ENCODE measurements at regions not wholly inside any gene's neighbourhood (a gene's known extent, or its start where the extent isn't known, plus 50 kb on each side); places are given as distances from the start of the nearest gene placed in this dataset.

DNA sequence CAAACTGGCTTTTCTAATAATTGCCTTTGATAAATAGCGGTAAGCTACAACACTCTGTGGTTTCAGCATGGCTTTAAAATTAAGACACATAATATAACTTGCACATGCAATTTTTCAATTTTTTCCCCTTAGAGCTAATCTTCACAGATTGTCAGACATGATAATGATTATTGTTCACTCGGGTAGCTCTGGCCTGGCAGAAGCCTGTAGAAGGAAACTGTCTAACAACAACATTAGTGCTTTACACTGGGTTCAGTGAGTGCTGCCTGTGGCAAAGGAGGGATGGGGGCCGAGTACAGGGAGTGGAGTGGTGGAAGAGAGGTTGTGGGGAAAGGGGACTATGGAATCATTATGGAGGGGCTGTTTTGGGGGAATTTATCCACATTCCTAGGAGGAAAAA, 67.2 kb upstream of the AUTS2 start:
- TF ChIP-seq CTCF (IDR thresholded peaks at IDR 0.05; ENCODE audit: borderline replicate concordance, extremely low read depth, low read length, poor library complexity, severe bottlenecking) (no peak), EZH2 (IDR thresholded peaks at IDR 0.05; ENCODE audit: borderline replicate concordance, low read depth, low read length, severe bottlenecking) (no peak)

Data from DND-41 (cell line).